Fibroblast of skin of scalp (primary cell): ENCODE measurements at regions not wholly inside any gene's neighbourhood (a gene's known extent, or its start where the extent isn't known, plus 50 kb on each side); places are given as distances from the start of the nearest gene placed in this dataset.

Experiments used
- DNase-seq: peaks from one replicate; pipeline ENCODE4 v3.0.0-alpha.2; 2013

GRCh38 chr7:12133865-12134264 lies 77.2 kb upstream of the TMEM106B start:
- DNase-seq = no peak

- DNase-seq = no peak
These were observed 74.6 kb upstream of the TMEM106B start for GRCh38 chr7:12136523-12136922.

- DNase-seq = no peak
These were observed 73.8 kb upstream of the TMEM106B start for GRCh38 chr7:12137283-12137682.

GRCh38 chr7:12138421-12138820 lies 72.7 kb upstream of the TMEM106B start:
- no peak for DNase-seq

- no peak for DNase-seq
These were observed 71.7 kb upstream of the TMEM106B start for GRCh38 chr7:12139416-12139815.

DNA sequence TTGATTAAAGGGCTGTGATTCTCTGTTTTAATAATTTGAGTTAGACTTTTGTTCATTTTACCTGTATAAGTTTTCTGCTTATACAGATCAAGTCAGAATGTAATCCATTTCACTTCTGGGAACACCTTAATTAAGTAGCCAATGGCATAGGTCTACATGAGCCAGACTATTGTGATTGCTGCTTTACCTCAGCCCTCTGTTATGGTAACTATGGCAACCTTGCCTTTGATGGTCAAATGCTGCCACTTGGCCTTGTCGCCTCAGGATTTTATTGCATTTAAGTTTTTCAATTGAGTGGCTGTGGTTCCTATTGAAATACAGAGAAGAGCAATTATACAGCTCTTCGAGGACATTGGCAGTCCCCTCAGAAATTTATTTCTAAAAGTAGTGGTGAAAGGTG lies 64.3 kb upstream of the TMEM106B start:
- DNase-seq = no peak

GRCh38 chr7:12152196-12152918 lies 58.7 kb upstream of the TMEM106B start:
- no peak for DNase-seq

DNA sequence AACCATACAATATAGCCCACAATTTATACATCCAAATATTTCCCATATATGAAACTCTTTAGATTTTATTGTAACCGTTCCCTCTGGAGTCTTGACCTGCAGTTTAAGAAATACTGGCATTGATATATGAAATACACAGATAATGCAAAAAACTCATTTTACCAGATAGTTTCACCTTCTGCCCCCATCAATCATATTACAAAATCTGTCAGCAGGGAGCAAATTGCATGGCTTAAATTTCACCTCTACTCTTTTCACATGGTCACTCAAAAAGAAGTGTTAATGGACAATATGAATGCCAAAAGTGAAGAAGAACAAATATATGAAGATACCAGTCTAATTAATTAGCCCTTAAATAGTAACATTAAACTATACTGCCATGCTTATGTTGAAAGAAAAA lies 57.0 kb upstream of the TMEM106B start:
- DNase-seq = no peak

DNA sequence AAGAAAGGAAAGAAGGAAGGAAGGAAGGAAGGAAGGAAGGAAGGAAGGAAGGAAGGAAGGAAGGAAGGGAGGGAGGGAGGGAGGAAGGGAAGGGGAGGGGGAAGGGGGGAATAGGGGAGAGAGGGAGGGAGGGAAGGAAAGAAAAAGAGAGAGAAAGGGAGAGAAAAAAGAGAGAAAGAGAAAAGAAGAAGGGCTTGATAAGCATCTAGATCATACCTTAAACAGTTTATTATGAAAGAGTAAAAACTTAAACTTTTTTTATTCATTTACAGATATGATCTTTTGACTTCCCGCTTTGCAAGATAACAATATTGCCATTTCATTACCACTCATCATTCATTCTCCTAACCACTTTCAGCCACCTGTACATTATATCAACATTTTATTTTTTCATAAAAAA lies 53.6 kb upstream of the TMEM106B start:
- no peak for DNase-seq

DNA sequence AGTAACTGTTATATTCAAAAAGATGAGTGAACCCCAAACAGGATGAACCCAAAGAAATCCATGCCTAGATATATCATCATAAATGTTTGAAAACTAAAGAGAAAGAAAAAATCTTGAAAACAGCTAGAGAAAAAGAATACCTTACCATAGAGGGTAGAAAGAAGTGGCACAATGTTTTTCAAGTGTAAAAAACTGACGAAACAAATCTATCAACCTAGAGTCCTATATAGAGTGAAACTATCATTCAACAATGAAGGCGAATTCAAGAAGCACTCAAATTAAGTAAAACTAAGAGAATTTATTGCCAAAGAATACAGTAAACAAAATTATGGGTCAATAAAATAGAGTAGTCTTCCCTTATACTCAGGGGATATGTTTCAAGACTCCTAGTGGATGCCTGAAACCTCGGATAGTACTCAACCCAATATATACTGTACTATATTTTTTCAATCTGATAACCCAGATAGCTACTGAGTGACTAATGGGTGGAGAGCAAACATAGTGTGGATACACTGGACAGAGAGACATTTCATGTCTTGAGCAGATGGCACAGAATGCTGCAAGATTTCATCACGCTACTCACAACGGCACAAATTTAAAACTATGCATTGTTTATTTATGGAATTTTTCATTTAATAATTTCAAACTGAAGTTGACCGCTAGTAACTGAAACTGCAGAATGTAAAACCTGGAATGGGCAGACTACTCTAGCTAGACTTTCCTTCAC lies 52.6 kb upstream of the TMEM106B start:
- DNase-seq = no peak

GRCh38 chr7:12161146-12161545 lies 49.9 kb upstream of the TMEM106B start:
- no peak for DNase-seq
